AG09309 (cell line): ENCODE measurements at regions not wholly inside any gene's neighbourhood (a gene's known extent, or its start where the extent isn't known, plus 50 kb on each side); places are given as distances from the start of the nearest gene placed in this dataset.

Experiments
- DNase-seq: peaks from one replicate; pipeline ENCODE4 v3.0.0-alpha.2; 2010; ENCODE audit warnings: low read depth
- H3K4me3 ChIP-seq: 2 replicates; pipeline ENCODE4 v1.5.1; 2011; ENCODE audit warnings: mild to moderate bottlenecking, low read depth, low read length, moderate library complexity; ENCODE audit not compliant: control insufficient read depth
- CTCF ChIP-seq: IDR thresholded peaks from 2 replicates; pipeline ENCODE4 v1.5.1; 2011; ENCODE audit warnings: mild to moderate bottlenecking, low read depth, low read length, inconsistent platforms; ENCODE audit not compliant: insufficient read depth, control insufficient read depth; ENCODE audit errors: missing control alignments

GRCh38 chr10:130427216-130427722 lies 291.1 kb downstream of the GLRX3 start:
- no peak overlapping the region for H3K4me3 ChIP-seq
- no peak for DNase-seq
- no peak for TF ChIP-seq CTCF

- no peak overlapping the region for H3K4me3 ChIP-seq
- no peak for TF ChIP-seq CTCF
- DNase-seq = no peak
Observed at GRCh38 chr10:130428936-130429335, 292.7 kb downstream of the GLRX3 start.

- TF ChIP-seq CTCF = no peak
Observed at GRCh38 chr10:130429809-130430208, 293.6 kb downstream of the GLRX3 start.

GRCh38 chr10:130430291-130430690 lies 294.1 kb downstream of the GLRX3 start:
- TF ChIP-seq CTCF = no peak
- H3K4me3 ChIP-seq = no peak overlapping the region
- no peak for DNase-seq

More at GRCh38 chr10:130429809-130430208, 293.6 kb downstream of the GLRX3 start:
- DNase-seq = no peak
- H3K4me3 ChIP-seq = no peak overlapping the region

- no peak for TF ChIP-seq CTCF
- H3K4me3 ChIP-seq = no peak overlapping the region
- DNase-seq = no peak
Observed at GRCh38 chr10:130430852-130431704, 294.9 kb downstream of the GLRX3 start.

GRCh38 chr10:130432271-130432670 lies 296.1 kb downstream of the GLRX3 start:
- TF ChIP-seq CTCF = no peak
- no peak for DNase-seq
- H3K4me3 ChIP-seq = no peak overlapping the region
